GM18498 (cell line): ENCODE measurements at regions not wholly inside any gene's neighbourhood (a gene's known extent, or its start where the extent isn't known, plus 50 kb on each side); places are given as distances from the start of the nearest gene placed in this dataset.

ENCODE experiments used
- ATAC-seq: cut with Tn5 transposase; IDR thresholded peaks from one replicate; pipeline ENCODE4 v1.9.1; 2021; ENCODE audit warnings: mild to moderate bottlenecking, moderate library complexity; ENCODE audit not compliant: unreplicated experiment

DNA sequence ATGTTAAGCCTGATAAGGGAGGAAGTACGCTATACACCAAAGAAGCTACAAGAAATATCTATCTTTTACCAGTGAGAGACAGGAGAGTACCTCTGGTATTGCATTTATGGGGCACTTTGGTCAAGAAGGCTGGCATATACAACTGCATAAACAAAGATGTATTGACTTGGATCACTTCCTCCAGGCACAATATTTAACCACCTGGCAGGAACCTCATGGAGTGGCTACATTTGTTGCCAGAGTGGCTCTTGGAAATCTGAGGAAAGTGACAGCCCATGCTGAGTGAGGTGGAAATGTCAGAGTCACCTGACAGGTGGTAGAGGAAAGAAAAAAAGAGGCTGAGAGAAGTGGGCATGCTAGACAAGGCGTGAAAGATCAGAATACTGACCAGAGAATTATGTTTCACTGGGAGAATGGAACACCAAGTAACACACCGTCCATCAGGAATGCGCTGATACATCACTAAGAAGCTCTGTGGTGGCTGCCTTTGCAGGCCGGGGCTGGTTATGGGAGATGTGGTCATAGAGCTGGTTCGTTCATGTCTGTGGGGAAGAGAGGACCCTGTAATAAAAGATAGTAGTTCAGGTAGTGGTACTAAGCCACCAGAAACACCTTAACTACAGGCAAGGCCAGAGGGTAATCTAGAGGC is 61.4 kb upstream of the UFL1 start:
- no peak for ATAC-seq

DNA sequence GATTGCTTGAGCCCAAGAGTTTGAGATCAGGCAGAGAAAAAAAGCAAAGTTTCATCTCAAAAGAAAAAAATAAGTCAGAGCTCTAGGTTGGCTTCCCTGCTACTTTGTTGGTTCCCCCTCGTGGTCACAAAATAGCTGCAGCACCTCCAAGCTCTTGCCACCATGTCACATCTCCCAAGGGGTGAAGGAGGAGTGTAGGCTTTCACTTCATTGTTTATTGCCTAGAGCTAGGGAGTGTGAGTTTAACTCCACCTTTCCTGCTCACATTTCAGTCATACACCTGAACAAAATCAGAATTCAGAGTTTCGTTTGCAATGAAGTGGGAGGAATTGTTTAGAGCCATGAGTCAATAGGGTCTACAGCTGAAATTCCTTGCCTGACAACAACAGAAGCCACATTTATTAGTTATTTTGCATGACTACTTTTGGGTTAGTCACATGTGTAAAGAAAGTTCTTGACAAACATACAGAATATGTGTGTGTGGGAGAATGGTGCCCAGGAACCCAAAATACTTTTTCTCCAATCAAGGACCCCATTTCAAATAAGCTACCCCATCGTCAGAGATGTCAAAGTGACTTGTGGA is 56.2 kb upstream of the UFL1 start:
- ATAC-seq, result peak; percentile 41

DNA sequence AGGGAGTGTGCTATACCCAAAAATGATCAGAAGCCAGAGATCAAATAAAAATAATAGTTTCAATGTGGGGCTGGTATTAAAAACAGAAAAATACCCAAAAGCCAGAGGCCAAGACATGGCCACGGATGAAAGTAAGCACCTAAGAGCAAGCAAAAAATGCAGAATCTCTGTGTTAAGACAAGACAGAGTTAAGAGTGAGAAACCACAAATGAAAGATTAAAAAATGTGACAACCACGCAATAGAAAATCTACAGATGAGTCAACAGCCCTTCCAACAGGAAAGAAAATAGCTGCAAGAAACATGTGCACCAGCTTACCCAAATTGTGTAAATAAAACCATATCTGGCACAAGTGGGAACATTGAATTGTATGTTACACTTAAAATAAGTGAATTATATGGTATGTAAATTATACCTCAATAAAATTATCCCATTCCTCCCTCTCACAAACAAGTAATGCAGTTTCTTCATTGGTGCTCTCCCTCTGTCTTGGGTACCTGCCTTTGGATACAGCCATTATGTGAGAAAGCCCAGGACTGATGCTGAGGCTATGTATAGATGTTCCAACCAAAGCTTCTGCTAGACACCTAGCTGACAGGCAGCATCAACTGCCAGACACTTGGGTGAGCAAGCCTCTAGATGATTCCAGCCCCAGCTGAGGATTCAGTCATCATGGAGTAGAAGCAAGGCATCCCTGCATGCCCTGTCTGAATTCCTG is 55.3 kb upstream of the UFL1 start:
- peak; percentile 79 for ATAC-seq

DNA sequence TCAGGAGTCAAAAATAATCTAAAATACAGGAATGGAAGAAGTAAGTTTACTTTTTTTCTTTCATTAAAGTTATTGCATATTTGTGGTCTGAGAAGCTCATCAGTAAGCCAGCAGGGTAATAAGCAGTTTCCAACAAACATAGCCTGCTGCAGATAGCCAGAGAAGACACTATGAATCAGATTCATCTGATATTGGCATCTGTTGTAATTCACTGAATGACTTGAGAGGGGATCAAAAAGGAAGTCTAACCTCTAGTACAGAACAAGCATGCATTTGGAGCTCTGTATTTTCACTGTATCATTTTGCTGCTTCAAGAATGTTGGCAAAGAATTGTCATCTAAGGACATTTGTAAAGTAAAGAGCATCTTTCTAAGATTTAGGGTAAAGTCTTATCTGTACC is 53.8 kb upstream of the UFL1 start:
- ATAC-seq, result no peak

DNA sequence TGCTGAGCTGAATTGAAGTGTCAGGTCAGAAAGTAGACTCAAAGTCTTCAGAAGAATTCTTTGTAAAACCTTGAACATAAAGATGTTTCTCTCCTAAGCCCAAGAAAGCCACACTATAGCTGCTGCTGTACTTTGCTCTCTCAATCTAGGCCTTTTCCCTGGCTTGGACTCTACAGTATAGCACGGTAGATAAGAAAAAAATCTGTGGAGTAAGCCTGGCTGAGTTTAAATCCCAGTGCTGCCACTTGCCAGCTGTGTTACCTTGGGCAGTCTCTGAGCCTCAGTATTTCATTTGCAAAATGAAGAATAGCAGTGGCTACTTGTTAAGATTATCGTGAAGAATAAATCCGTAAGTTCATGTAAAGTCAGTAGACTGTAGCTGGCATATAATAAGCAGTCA is 53.3 kb upstream of the UFL1 start:
- no peak for ATAC-seq

DNA sequence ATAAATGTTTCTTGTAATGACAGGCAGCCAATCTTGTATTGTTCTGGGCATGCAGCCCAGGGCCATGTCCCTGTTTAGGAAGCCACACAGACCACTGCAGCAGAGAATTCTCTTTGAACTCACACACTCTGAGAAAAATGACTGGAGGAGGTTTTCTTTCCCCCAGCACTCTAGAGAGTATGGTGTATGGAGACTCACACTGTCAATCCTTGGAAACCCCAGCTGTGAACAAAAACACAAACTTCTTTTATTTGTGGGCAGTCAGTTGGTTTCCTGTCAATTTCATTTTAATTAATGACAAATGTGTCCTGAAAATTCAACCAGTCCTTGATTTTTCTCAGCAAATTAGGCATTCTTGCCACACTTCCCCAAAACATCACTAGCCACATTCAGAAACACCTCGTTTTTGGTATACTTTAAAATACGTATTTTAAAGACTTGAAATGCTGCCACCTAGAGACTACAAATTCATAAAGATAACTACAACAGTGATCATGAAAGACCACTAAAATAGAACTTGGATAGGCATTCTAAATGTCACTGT is 52.9 kb upstream of the UFL1 start:
- ATAC-seq, result no peak

DNA sequence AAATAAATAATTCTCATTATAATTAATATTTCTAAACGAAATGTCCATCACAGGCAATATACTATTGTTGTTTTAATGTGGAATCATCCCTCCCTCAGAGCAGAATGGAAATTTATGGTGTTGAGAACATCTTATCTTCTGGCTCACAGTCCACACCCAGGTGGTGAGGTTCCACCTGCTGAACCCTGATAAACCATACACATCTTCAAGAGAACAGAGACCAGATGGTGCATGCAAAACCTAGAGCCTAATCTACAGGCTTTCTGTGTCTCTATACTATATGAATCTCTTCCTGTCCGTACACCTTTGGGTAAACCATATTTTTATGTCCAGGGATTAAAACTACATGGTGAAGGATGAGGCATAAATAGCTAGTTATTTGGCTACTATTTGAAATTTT is 52.3 kb upstream of the UFL1 start:
- ATAC-seq, result no peak

DNA sequence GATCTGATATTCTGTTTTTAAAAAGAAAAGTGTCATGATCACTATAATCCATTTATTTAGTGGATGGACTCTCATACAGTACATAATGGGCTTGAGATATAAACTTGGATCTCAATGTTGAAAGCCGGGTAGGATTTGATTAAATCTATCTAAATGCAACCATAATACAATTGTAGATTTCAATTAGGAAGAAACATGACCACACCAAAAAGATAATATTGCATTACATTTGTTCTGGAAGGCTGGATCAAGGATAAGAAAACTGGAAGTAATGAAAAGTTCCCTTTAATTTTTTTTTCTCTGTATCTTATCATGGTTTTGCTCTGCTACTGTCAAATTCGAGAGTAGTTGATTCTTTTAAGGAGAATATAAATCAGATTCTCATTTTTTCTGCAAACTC is 51.3 kb upstream of the UFL1 start:
- ATAC-seq, result no peak
